Parathyroid adenoma (tissue), 2 donors: ENCODE measurements at regions not wholly inside any gene's neighbourhood (a gene's known extent, or its start where the extent isn't known, plus 50 kb on each side); places are given as distances from the start of the nearest gene placed in this dataset.

ENCODE experiments used
- H2AFZ ChIP-seq: fragments of 300-600 bp; sonication (generic); one replicate; pipeline ENCODE4 v1.7.0; 2017; ENCODE audit warnings: antibody characterized with exemption, mild to moderate bottlenecking
- H3K27ac ChIP-seq: fragments of 300-600 bp; sonication (generic); one replicate; pipeline ENCODE4 v1.7.0; 2017
- H3K27me3 ChIP-seq: fragments of 300-600 bp; sonication (generic); one replicate; pipeline ENCODE4 v1.7.0; 2017; ENCODE audit warnings: low read length; ENCODE audit not compliant: control insufficient read depth, insufficient read depth
- H3K36me3 ChIP-seq: fragments of 300-600 bp; sonication (generic); one replicate; pipeline ENCODE4 v1.7.0; 2017; ENCODE audit warnings: low read length; ENCODE audit not compliant: control insufficient read depth, insufficient read depth
- H3K4me1 ChIP-seq: fragments of 300-600 bp; sonication (generic); one replicate; pipeline ENCODE4 v1.7.0; 2017; ENCODE audit warnings: control low read depth
- H3K4me2 ChIP-seq: fragments of 300-600 bp; sonication (generic); one replicate; pipeline ENCODE4 v1.7.0; 2017; ENCODE audit warnings: low read length
- H3K4me3 ChIP-seq: fragments of 300-600 bp; sonication (generic); one replicate; pipeline ENCODE4 v1.7.0; 2017; ENCODE audit warnings: low read depth, low read length
- H3K79me2 ChIP-seq: fragments of 300-600 bp; sonication (generic); one replicate; pipeline ENCODE4 v1.7.0; 2017; ENCODE audit warnings: control low read depth
- H3K9ac ChIP-seq: fragments of 300-600 bp; sonication (generic); one replicate; pipeline ENCODE4 v1.7.0; 2017; ENCODE audit warnings: mild to moderate bottlenecking
- H3K9me3 ChIP-seq: fragments of 300-600 bp; sonication (generic); one replicate; pipeline ENCODE4 v1.7.0; 2017; ENCODE audit warnings: low read length; ENCODE audit not compliant: control insufficient read depth
- CTCF ChIP-seq: fragments of 300-600 bp; sonication (generic); IDR thresholded peaks from one replicate; pipeline ENCODE4 v1.7.0; 2017; ENCODE audit warnings: antibody characterized with exemption, mild to moderate bottlenecking
- donor health status: primary hyperparathyroidism.

- H3K79me2 ChIP-seq, result no peaks in the 10 kb centered on the region
- no peak overlapping the region for H2AFZ ChIP-seq
- no peaks in the 10 kb centered on the region for H3K9me3 ChIP-seq
- no peak overlapping the region for H3K4me2 ChIP-seq
- TF ChIP-seq CTCF, result no peak
- H3K4me1 ChIP-seq, result no peaks in the 10 kb centered on the region
- no peak overlapping the region for H3K9ac ChIP-seq
- no peaks in the 10 kb centered on the region for H3K36me3 ChIP-seq
- H3K4me3 ChIP-seq, result no peak overlapping the region
- no peaks in the 10 kb centered on the region for H3K27me3 ChIP-seq
- no peak overlapping the region for H3K27ac ChIP-seq
Measured at GRCh38 chr5:9742848-9743247, 112.7 kb upstream of the TAS2R1 start.

- no peak overlapping the region for H3K4me3 ChIP-seq
- no peak overlapping the region for H3K4me2 ChIP-seq
- no peaks in the 10 kb centered on the region for H3K9me3 ChIP-seq
- no peak overlapping the region for H2AFZ ChIP-seq
- H3K9ac ChIP-seq, result no peak overlapping the region
- TF ChIP-seq CTCF, result no peak
- H3K4me1 ChIP-seq, result no peaks in the 10 kb centered on the region
- no peaks in the 10 kb centered on the region for H3K36me3 ChIP-seq
- H3K27ac ChIP-seq, result no peak overlapping the region
- H3K79me2 ChIP-seq, result no peaks in the 10 kb centered on the region
- no peaks in the 10 kb centered on the region for H3K27me3 ChIP-seq
Measured at GRCh38 chr5:9739135-9739534, 109.0 kb upstream of the TAS2R1 start.

GRCh38 chr5:9737265-9737664 is 107.1 kb upstream of the TAS2R1 start:
- Histone ChIP-seq H2AFZ (no peak overlapping the region), H3K36me3 (no peaks in the 10 kb centered on the region), H3K79me2 (no peaks in the 10 kb centered on the region), H3K9me3 (no peaks in the 10 kb centered on the region), H3K9ac (no peak overlapping the region), H3K4me3 (no peak overlapping the region), H3K4me1 (no peaks in the 10 kb centered on the region), H3K4me2 (no peak overlapping the region), H3K27ac (no peak overlapping the region), H3K27me3 (no peaks in the 10 kb centered on the region)
- TF ChIP-seq CTCF, result no peak

- H3K4me3 ChIP-seq, result no peak overlapping the region
- H3K9me3 ChIP-seq, result no peaks in the 10 kb centered on the region
- H3K79me2 ChIP-seq, result no peaks in the 10 kb centered on the region
- no peaks in the 10 kb centered on the region for H3K27me3 ChIP-seq
- H3K36me3 ChIP-seq, result no peaks in the 10 kb centered on the region
- no peak for TF ChIP-seq CTCF
- H3K9ac ChIP-seq, result no peak overlapping the region
- H3K4me2 ChIP-seq, result no peak overlapping the region
- no peak overlapping the region for H3K27ac ChIP-seq
- H3K4me1 ChIP-seq, result no peaks in the 10 kb centered on the region
- H2AFZ ChIP-seq, result no peak overlapping the region
Measured at GRCh38 chr5:9733486-9733885, 103.3 kb upstream of the TAS2R1 start.

GRCh38 chr5:9731159-9731558 is 101.0 kb upstream of the TAS2R1 start:
- Histone ChIP-seq H3K27me3 (no peaks in the 10 kb centered on the region), H3K9ac (no peak overlapping the region), H3K4me3 (no peak overlapping the region), H3K79me2 (no peaks in the 10 kb centered on the region), H3K36me3 (no peaks in the 10 kb centered on the region), H3K27ac (no peak overlapping the region), H2AFZ (no peak overlapping the region), H3K4me2 (no peak overlapping the region), H3K4me1 (no peaks in the 10 kb centered on the region), H3K9me3 (no peaks in the 10 kb centered on the region)
- no peak for TF ChIP-seq CTCF
